Epithelial cell of esophagus (primary cell): ENCODE measurements at regions not wholly inside any gene's neighbourhood (a gene's known extent, or its start where the extent isn't known, plus 50 kb on each side); places are given as distances from the start of the nearest gene placed in this dataset.
"Not testable (repeated sequence)": the region's sequence is repeated elsewhere in the genome, so short reads cannot be mapped to it uniquely, and the experiment has no call there.

ENCODE experiments used
- DNase-seq: peaks from one replicate; pipeline ENCODE4 v3.0.0; 2010; ENCODE audit warnings: low read depth
- H3K4me3 ChIP-seq: 2 replicates; pipeline ENCODE4 v1.5.1; 2011; ENCODE audit warnings: mild to moderate bottlenecking, low read length, control low read depth
- TF ChIP-seq, protein P1 (sequence below): IDR thresholded peaks from 2 replicates; pipeline ENCODE4 v1.5.1; 2011; ENCODE audit warnings: low read depth, mild to moderate bottlenecking, low read length, control low read depth, inconsistent platforms; ENCODE audit not compliant: insufficient read depth; ENCODE audit errors: missing control alignments

DNA sequence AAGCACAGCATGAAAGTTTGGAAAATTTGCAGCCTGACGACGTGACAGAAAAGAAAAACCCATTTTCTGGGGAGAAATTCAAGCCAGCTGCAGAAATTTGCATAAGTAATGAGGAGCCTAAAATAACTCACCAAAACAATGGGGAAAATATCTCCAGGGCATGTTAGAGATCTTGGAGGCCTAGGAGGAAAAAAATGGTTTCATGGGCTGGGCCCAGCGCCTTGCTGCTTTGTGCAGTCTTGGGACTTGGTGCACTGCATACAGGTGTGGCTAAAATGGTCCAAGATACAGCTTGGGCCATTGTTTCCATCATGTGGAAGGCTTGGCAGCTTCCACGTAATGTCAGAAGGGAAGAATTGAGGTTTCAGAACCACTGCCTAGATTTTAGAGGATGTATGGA lies 428.5 kb upstream of the FRG2C start:
- H3K4me3 ChIP-seq: no peak overlapping the region
- DNase-seq: no peak
- TF ChIP-seq, protein P1, sequence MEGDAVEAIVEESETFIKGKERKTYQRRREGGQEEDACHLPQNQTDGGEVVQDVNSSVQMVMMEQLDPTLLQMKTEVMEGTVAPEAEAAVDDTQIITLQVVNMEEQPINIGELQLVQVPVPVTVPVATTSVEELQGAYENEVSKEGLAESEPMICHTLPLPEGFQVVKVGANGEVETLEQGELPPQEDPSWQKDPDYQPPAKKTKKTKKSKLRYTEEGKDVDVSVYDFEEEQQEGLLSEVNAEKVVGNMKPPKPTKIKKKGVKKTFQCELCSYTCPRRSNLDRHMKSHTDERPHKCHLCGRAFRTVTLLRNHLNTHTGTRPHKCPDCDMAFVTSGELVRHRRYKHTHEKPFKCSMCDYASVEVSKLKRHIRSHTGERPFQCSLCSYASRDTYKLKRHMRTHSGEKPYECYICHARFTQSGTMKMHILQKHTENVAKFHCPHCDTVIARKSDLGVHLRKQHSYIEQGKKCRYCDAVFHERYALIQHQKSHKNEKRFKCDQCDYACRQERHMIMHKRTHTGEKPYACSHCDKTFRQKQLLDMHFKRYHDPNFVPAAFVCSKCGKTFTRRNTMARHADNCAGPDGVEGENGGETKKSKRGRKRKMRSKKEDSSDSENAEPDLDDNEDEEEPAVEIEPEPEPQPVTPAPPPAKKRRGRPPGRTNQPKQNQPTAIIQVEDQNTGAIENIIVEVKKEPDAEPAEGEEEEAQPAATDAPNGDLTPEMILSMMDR: no peak

DNA sequence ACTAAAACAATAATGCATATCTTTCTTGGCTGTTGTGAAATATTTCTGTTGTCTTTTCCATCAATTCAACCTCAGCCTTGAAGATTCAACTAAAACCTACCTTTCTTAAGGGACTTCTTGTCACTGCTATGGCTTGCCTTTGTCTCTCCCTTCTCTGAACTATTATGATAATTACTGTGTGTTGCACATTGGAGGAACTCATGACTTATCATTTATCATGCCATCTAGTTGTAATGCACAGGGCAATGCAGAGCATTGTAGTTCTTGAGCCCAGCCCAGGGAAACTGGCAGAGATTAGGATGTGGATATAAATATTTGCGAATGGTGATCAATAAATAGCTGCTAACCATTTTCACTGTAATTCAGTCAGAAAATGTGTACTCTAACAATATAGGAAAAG lies 427.1 kb upstream of the FRG2C start:
- no peak for DNase-seq
- TF ChIP-seq, protein P1: no peak
- no peak overlapping the region for H3K4me3 ChIP-seq

DNA sequence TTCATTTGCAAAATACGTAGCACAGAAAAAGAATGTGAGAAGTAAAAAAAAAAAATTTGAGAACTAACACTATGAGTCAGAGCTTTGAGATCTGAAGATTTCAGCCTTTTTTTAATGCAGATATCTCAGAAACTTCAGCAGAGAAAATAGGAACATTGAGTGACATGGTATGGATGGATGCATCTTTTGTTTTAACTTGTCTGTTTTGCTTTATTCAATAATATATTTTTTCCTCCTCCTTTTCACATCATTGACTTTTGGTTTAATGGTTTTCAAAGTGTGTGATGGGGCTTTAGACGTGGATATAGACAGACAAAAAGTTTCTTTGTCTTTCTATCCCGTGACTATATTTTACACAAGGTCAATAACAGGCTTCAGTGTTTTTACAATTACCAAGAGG lies 426.7 kb upstream of the FRG2C start:
- no peak overlapping the region for H3K4me3 ChIP-seq
- TF ChIP-seq, protein P1: no peak
- DNase-seq: no peak

DNA sequence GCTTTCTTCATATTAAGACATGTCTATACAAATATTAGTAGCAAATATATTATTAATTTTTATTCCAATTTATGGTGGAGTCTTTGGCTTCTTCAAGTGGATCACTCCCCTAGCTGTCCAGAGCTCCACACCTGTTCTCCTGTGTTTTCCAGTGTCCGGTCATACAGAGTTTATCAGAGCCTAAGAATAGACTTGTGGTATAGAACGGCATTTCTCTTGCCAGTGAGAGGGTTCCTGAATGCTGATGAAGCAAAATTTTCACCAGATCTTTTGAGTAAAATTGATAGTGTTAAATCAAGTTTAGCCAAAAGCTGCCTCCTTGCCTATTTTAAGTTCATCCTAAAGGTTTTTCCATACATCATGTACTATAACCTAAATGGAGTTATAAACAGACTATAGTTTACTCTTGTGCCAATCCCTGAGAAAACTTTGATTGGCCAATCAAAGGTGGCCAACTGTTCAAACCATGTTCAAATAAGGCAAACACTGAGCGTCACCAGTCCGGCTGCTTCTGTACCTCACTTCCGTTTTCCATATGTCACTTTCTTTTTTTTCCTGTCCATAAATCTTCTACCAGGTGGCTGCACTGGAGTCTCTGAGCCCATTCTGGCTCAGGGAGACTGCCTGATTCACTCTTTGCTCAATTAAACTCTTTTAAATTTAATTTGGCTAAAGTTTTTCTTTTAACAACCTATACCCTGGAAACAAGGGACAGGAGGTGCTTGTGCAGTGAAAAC lies 422.7 kb upstream of the FRG2C start:
- not testable (repeated sequence) for DNase-seq, H3K4me3 ChIP-seq

DNA sequence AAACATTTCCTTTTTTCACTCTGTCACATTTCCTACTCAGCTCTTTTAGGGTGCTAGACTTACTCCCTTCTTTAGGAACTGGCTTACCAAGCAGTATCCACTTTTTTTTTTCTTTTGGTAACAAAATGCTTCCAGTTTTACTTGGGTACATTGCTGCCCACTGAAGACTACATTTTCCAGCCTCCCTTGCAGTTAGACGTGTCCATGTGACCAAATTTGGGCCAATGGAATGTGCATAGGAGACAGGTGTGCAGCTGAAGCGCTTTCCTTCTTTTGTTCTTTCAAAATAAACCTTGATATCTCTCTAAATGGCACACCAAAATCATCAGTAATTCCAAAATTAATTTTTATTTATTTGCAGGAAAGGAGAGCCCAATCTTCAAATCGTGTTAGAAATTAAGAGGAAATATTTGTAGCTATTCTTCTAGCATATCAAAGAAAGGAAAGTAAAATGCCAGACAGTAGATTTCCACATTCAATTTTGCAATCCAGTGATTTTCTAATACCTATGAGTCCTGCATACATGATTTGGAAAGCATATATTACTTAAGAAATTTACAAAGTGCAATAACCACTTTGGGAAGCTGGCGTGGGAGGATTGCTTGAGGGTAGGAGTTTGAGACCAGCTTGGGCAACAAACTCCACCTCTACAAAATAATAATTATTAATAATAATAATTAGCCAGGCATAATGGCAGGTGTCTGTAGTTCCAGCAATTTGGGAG lies 422.0 kb upstream of the FRG2C start:
- TF ChIP-seq, protein P1: no peak
- no peak overlapping the region for H3K4me3 ChIP-seq
- DNase-seq: no peak

DNA sequence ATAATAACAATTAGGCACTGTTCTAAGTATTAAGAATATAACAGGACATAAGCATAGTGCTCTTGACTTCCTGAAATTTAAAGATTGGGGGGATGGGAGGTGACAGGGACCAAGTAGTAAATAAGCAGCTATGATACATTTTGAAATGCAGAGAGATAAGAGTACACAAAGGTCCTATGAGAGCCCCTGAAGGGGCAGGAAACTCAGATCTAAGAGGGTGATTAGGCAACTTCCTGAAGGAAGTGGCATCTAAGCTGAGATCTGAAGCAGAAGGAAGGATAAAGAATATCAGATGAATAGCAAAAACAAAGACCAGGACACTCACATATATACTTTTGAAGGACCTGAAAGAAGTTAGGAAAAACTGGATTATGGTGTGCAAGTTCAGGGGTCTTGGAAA lies 415.2 kb upstream of the FRG2C start:
- no peak for DNase-seq
- no peak overlapping the region for H3K4me3 ChIP-seq
- TF ChIP-seq, protein P1: no peak

DNA sequence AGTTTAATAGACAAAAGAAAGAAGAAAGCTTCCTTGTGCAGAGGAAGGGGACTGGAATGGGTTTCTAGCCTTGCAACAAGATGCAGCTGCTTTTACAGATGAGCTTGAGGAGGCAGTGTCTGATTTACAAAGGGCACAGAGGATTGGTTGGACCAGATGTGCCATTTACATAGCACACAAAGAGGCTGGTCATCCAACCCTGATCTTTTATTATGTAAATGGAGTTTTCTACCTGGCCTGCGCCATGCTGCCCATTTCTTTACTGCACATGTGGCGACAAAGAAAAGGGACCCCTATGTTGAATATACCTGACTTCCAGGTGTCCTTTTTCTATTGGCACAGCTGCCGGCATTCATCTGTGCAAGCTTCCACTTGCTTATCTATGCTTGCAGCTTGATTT lies 409.4 kb upstream of the FRG2C start:
- TF ChIP-seq, protein P1: no peak
- no peak for DNase-seq
- H3K4me3 ChIP-seq: no peak overlapping the region
